Dermis blood vessel endothelial cell (primary cell): ENCODE measurements at regions not wholly inside any gene's neighbourhood (a gene's known extent, or its start where the extent isn't known, plus 50 kb on each side); places are given as distances from the start of the nearest gene placed in this dataset.

Experiments used
- DNase-seq: peaks from one replicate; pipeline ENCODE4 v3.0.0; 2010

DNA sequence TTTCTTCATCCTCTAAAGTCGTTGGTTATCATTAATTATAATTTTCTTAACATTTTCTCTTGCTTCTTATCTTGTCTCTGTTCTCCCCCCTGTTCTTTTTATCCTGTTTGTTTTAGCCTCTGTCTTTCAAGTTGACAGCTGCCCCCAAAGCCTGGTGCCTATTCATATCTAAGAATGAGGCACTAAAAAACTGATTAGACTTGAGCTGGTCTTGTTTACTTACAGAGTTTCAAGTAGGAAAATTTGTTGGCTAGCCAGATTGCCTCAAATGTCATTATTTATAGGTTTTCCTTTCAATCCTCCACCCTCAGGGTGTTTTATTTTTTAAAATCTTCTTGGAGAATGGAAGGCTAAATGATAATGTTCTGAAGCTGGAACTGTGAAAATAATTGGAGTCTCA, 236.0 kb downstream of the UTP18 start:
- no peak for DNase-seq

DNA sequence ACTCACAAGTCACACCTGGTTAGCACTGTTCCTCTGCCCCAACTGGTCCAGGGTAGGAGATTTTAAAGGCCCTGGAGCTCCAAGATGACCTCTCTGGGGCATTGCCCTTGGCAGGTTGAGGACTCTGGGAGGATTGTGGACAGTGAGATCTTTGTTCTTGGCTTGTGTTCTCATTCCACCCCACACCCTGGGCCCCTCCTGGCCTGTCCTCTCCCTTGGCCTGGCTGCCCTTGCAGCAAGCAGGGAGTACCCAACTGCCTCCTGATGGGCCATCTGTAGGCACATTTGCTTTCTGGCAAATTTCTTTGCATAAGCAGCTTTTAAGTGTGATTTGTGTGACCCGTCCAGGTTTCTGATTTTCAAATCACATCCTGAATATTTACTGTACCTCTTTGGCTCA, 239.6 kb downstream of the UTP18 start:
- DNase-seq: no peak

DNA sequence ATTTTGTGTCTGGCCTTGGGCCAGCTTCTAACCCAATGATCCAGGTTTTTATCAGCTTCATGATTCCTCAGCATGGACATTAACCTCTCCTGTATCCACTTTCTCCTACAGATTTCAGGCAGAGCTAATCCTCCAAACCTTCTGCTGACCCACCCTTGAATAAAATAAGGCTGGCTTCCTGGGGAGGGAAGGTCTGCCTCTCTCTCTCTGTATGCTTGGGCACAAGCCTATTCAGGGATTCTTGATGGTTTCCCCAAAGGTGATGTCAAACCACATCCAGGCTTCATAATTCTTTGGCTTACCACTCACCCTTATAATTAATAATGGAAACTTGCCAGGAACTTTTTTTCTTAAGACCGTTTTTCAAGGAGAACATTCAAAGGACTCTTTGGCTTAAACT, 240.1 kb downstream of the UTP18 start:
- no peak for DNase-seq

DNA sequence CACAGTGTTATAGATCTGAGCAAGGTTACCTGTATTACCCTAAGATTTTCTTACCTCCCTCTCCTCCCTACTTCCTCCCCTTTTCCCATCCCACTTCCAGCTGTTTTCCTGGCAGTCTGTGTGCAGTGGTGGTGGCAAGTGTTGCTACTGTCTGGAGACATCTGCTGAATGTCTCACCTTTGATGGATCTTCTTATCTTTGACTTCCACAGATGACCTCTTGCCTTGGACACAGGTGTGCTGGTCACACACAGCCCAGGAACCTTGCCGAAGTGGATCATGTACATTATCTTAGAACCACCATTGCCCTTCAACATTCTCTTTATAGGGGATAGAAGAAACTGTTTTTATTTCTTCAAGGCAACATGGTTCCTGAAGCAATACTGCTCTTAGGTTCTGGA, 245.1 kb downstream of the UTP18 start:
- DNase-seq: no peak

DNA sequence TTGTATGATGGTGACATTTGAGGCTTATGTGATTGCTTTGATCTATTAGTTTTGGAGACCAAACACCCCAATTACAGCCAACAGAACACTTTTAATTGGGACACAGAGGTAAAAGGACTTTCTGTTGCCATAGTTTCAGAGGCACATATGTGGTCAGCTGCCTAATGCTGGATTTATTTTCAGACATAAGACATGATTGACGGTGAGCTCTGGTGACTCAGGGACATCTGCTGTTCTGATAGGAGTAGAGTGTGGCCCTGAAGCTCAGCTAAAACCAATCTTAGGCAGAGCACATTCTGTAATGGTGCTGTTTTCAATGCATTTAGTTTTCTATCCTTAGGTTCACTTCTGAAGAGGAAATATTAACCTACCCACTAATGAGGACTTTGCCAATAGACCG, 247.1 kb downstream of the UTP18 start:
- no peak for DNase-seq

DNA sequence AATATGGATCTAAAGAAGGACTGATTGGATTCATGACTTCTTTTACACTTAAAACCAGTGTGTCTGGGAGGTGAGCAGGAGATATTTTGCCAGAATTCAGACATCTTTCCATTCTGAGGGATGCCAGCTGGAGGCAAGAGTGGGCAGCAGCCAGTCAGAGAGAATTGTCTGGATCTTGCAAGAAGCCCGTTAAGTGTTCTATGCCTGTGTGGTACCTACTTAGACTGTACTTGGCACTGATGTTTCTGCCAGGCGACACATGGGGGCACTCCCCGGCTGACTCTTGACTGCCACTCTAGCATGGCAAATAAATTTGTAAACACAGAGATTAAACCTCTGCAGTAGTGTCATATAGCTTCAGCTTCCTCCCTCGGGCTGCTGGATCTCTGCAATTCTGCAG, 247.7 kb downstream of the UTP18 start:
- no peak for DNase-seq

DNA sequence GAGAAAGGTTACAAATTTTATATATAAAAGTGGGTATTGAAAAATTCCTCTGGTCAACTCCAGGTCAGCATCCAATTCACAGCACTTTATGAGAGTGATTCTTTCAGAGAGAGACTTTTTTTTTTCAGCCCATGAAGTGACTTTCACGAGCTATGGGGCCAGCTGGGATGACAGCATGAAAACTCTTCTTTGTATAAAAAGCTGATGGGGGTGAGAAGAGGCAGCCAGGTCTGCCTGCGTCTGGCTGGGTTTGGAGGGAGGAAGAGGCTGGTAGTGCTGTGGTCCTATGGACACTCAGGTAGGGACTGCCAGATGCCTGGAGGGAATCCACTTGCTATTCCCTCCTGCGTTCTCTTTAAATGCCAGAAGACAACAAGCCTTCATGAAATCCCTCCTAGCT, 250.6 kb downstream of the UTP18 start:
- no peak for DNase-seq

DNA sequence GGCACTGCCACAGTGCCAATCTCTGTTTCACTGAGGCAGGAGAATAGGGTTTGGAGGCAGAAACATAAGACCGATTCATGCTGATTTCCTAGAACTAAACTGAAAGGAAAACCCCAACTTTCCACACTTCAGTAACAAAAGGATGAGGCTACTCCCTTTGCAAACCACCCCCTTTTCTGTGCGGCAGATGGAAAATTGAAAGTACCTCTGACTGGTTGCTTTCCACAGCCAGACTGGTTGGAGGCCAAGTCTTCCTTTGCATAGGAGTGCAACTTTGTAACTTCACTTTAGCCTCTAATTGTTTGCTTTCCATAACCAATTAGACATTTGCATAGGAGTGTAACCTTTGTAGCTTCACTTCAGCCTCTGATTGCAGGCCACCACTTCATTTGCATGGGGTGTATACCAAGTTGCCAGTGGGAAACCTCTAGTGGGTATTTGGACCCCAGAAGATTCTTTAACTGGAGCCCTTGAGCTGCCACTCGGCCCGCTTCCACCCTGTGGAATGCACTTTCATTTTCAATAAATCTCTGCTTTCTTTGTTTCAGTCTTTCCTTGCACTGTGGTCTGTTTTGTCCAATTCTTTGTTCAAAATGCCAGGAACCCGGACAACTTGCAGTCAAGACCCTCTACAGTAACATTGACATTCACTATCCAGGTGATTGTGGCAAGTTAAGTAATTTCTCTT, 252.0 kb downstream of the UTP18 start:
- DNase-seq: no peak

DNA sequence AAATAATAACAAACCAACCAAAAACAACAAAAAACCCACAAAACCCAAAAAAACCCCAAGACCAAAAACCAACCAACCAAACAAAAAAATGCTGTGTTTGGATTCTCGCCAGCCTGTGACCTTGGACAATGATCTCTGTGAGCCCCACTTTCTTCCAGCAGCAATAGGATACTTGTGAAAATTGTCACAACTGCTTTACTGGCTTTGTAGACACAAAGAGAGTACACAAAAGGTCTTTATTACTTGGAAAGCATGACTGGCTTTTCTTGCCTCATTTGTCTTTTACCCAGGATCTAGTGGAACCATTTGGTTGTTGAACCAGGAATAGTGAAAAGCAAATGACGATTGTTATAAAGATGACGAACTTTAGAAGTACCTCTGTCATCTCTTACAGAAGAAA, 256.6 kb downstream of the UTP18 start:
- no peak for DNase-seq

DNA sequence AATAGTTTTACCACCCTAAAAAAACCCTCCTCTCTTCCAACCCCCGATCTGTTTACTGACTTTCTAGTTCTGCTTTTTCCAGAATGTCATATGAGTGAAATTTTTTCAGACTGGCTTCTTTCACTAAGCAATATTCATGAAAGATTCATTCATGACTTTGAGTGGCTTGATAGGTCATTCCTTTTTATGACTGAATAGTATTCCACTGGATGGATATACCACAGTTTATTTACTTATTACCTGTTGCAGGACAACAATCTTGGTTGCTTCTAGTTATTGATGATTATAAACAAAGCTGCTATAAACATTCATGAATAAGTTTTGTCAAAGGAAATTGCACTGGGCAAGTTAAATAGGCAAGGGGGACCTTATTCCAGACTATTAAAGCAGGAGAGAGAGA, 264.2 kb downstream of the UTP18 start:
- no peak for DNase-seq

DNA sequence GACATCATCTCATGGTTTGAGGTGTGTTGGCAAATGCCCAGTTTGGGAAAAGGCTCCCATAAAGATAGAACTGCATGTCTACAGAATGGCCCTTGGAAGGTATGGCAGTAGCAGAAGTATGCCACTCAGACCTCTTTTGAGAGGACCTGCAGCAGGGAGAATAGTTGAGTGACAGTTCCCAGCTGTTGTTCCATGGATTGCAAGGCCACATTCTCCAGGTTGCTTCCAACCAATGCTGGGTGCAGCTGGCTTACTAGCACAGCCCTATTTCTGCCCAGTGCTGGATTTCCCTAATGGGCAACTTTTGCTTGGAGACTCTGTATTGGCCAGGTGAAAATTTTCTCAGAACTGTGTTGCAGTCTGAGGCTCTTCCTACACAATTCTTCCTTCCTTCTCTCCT, 266.2 kb downstream of the UTP18 start:
- DNase-seq: no peak

DNA sequence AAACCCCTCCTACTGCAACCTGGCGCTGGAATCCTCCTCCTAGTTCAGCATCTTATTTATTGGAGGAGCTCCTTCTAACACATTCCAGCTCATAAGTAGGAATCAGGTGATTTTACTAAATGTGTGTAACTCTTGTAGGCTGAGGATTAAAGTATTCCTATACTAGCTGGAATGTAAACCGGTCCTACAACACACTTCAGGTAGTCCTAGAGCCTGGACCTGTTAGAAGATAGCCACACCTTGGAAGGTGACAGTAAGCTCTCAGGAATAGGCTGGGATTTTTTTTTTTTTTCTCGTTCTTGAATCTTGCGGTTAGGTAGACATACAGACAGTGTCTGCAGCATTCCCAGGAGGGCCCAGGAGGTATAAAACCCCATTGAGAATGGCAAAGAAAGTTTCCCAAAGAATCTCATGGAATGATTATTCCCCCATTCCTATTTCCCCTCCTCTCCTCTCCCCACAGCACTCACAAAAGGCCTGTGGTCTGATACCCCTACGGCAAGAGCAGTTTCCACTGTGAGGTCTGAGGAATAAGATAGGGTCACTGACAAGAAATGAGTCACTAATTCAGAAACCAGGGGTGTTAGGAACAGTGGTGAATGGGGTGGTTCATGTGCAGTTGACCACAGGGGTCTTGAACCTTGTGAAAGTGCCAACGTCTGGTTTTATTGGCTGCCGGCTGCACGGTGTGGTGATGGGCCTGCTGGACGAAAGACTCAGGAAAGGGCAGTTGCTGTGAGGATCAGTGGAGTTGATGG, 267.1 kb downstream of the UTP18 start:
- no peak for DNase-seq

DNA sequence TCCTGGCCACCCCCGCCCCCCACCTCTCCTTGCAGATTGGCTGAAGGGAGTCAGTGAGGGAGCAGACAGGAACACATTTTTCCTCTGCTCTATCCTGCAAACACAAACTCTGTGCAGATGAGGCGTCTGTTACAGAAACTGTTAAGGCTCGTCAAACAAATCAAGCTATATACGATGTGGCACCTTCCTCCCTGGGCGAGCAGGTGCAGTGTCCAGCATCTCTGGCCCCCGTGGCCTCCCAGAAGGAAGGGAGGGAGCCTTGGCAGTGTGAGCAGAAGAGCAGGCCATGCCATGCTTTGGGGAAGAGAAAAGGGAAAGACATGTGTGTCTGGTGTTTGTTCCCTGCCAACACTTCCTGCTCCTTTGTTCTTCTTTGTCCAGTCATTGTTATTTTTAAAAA, 267.8 kb downstream of the UTP18 start:
- no peak for DNase-seq

DNA sequence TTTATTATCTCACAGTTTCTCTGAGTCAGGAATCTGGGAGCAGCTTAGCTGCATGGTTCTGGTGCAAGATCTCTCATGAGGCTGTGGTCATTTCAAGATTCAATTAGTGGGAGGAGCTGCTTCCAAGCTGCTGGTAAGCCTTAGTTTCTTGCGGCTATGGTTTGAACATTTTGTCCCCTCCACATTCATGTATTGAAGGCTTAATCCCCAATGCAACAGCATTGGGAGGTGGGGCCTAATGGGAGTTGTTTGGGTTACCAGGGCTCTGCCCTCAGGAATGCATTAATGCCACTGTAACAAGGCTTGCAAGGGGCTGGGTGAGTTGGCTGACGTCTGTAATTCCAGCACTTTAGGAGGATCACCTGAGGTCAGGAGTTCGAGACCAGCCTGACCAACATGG, 272.9 kb downstream of the UTP18 start:
- no peak for DNase-seq

DNA sequence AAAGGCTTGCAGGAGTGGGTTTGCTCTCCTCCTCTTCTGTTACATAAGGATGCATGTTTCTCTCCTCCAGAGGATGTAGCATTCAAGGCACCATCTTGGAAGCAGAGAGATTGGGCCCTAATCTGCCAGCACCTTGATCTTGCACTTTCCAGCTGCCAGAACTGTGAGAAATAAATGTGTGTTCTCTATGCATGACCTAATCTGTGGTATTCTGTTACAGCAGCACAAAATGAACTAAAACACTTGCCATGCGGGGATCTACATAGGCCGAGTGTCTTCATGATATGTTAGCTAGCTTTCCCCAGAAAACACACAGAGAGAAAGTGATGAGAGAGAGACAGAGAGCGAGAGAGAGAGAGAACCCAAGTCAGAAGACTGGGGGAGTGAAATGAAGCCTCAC, 273.5 kb downstream of the UTP18 start:
- no peak for DNase-seq

DNA sequence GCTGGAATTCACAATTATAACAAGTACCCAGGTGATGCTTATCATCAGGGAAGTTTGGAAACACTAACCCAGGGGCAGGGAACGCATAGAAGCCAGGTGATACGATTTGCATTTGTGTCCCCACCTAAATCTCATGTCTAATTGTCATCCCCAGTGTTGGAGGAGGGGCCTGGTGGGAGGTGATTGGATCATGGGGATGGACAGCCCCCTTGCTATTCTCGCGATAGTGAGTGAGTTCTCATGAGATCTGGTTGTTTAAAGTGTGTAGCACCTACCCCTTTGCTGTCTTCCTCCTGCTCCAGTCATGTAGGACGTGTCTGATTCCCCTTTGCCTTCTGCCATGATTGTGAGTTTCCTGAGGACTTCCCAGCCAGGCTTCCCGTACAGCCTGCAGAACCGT, 276.3 kb downstream of the UTP18 start:
- no peak for DNase-seq

DNA sequence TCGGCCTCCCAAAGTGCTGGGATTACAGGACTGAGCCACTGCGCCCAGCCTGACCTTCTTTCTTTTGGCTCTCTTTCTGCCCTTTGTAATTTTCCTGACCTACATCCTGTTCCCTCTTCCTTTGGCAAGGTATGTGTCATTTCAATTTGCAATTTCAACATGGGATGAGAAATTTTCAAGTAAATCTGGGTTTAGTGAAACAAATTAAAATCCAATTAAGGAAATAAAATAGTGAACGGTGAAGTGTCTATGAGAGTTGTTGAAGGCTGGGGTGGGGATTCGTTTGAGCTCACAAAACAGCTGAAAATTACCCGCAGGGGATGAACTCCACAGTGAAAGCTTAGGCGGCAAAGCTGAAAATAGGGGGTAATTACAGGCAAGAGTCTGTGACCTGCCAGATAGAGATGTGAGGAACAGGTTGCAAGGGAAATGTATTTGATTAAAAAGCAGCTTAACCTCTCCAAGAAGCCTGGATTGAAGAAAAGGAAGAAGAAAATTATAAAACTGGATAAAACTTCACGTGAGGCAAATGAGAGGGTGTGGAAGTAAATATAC, 277.7 kb downstream of the UTP18 start:
- no peak for DNase-seq

DNA sequence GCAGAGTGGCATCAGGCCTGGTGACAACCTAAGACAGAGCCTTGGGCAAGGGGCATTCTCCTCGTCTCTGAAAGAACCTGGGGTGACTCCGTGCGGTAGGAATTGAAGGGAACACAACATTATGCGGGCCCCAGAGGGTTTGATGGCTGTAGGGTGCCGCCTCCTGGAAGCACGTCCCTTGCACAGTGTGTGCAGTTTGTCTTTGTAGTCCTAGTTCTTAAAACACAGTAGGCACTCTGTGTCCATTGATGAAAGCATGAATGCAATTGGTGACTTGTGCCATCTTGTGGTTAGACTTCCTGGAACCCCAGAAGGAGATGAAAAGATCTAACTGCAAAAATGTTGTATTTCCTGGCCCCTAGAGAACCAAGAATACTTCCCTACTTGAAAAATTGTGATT, 279.8 kb downstream of the UTP18 start:
- no peak for DNase-seq

DNA sequence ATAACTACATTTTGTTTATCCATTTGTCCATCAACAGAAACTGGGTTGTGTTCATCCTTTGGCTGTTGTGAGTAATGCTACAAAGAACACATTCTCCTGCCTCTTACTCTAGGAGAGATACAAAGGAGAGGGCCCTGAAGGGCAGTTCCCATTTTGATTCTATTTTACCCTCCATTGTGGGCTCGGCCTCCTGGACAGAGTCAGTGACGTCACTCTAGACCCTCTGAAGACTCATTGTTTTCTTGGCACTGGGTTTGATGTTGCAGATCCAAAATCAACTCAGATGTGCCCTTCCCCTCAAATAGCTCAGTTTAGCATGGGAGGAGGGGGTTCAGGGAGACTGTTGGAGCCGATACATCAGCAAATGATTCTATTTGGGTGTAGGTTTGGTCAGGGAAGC, 280.9 kb downstream of the UTP18 start:
- no peak for DNase-seq

DNA sequence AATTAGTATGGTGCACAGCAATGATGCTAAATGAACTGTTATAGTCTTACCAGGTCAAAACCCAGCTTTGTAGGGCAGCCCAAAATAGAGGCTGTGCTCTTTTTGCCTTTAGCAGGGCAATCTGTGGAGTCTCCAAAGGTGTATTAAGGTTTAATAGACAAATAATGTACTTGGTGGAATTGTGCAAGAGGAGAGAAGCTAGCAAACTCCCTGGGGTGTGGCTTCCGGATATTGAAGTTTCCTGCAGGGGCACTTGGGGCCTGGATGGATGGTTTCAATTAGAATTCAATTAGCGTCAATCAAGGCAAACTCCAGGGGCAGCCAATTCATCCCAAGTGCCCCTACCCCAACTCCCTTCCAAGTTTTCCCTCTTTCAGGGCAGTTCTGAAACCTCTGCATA, 285.8 kb downstream of the UTP18 start:
- no peak for DNase-seq

DNA sequence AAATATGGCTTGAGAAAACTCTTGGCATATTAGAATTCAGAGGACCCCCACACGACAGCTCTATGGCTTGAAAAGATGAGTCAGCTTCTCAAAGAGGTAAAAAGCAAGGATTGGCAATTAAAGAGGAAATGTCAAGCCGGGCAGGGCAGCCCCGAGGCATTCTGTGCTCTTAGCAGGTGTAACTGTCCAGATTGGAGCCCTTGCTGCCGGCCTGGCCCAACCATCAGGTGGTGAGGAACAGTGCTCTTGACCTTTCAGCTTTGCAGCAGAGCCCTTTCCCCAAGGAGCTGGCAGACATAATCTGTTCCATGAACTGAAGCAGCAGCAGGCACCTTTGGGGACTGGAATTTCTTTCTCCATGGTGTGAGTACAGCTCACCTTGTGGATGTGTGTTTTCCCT, 287.8 kb downstream of the UTP18 start:
- no peak for DNase-seq

DNA sequence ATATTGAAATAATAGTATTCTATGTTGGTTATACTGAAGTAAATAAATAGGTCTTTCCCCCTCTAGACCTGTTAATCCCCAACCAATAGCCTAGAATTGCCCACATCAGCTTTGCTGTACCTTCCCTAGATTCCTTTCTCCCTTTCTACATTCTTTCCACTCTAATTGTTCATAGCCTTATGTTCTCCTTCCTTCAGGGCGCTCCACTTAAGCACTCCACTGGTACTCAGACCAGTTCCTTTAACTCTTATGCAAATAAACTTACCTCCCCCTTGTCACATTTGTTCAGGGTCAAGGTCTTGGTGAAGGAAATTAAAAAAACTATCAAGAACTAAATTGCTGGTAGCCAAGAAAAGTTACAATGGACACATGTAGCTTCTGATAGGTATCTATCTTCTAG, 294.8 kb downstream of the UTP18 start:
- no peak for DNase-seq

DNA sequence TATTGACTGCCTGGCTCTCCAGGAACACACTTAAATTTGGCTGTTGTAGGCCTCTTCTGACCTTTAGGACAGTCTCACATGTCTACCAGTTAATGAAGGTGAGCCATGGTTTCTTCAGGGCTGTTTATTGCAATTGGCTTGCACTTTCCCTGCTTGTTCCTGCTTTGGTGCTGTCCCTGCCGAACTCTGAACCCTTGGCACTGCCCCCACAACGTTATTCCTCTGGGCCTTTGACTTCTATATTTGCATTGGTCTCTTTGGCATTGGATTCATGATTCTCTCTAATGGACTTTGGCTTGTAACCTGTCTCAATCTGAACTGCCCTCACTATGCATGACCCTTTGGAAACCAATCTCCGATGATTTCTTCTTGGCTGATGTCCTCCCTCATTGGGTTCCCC, 299.4 kb downstream of the UTP18 start:
- no peak for DNase-seq

DNA sequence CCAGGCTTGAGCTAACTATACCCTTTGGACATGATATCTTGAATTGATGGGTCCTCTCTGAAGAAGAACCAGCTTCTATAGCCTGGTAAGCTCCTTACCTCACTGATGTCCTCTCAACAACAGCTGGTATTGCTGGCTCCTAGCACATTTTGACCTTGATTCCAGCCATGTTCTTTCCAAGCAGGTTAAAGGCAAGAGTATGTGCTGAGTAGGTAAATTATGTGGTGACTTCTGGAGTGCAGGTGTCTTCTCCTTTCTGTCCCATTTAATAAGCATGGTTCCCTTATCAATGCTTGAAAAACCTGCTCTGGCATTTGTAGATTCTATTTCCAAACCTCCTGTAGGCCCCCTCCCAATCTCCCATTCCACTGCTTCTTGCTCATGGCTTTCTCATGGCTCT, 300.1 kb downstream of the UTP18 start:
- DNase-seq: no peak

DNA sequence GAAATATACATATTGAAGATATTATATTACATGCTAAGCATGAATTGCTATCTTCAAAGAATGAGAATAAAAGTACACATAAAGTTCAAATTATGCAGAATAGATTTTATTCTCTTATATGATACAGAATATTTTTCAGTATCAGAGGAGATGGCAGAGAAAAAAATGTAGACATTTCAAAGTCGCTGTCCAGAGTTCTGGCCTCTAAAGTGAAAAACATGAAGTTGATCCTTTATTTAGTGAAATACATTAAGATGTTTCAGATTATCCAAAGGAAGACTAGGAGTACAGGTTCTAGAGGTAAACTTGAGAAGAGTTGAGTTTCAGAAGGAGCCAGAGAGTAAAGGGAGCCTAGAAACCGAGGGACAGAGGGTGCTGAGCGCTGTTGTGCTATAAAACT, 303.6 kb downstream of the UTP18 start:
- DNase-seq: no peak
